Left kidney (tissue), 1 donor: ENCODE measurements at regions not wholly inside any gene's neighbourhood (a gene's known extent, or its start where the extent isn't known, plus 50 kb on each side); places are given as distances from the start of the nearest gene placed in this dataset.

Experiments used
- DNase-seq: peaks from one replicate; pipeline ENCODE4 v3.0.0-alpha.2; 2013

- no peak for DNase-seq
Measured at GRCh38 chr7:84482476-84482875, 287.9 kb upstream of the SEMA3A start.

- no peak for DNase-seq
Measured at GRCh38 chr7:84479059-84479458, 284.5 kb upstream of the SEMA3A start.

- no peak for DNase-seq
Measured at GRCh38 chr7:84477786-84478478, 283.3 kb upstream of the SEMA3A start.

- DNase-seq = peak; percentile 26
Measured at GRCh38 chr7:84474436-84474835, 279.8 kb upstream of the SEMA3A start.

GRCh38 chr7:84471576-84471975 is 277.0 kb upstream of the SEMA3A start:
- no peak for DNase-seq

GRCh38 chr7:84469034-84469433 is 274.4 kb upstream of the SEMA3A start:
- DNase-seq = no peak

- DNase-seq = no peak
Measured at GRCh38 chr7:84462259-84462658, 267.7 kb upstream of the SEMA3A start.

- no peak for DNase-seq
Measured at GRCh38 chr7:84461093-84461492, 266.5 kb upstream of the SEMA3A start.

- DNase-seq = no peak
Measured at GRCh38 chr7:84455788-84456187, 261.2 kb upstream of the SEMA3A start.

- no peak for DNase-seq
Measured at GRCh38 chr7:84454174-84454959, 259.8 kb upstream of the SEMA3A start.

GRCh38 chr7:84452618-84453017 is 258.0 kb upstream of the SEMA3A start:
- DNase-seq = no peak

- DNase-seq = no peak
Measured at GRCh38 chr7:84450772-84451171, 256.2 kb upstream of the SEMA3A start.

- no peak for DNase-seq
Measured at GRCh38 chr7:84447636-84448293, 253.2 kb upstream of the SEMA3A start.

GRCh38 chr7:84446991-84447480 is 252.4 kb upstream of the SEMA3A start:
- no peak for DNase-seq

GRCh38 chr7:84425702-84426259 is 231.2 kb upstream of the SEMA3A start:
- no peak for DNase-seq

GRCh38 chr7:84422790-84423189 is 228.2 kb upstream of the SEMA3A start:
- DNase-seq = no peak

GRCh38 chr7:84412161-84412969 is 217.8 kb upstream of the SEMA3A start:
- no peak for DNase-seq

GRCh38 chr7:84399661-84400060 is 205.1 kb upstream of the SEMA3A start:
- no peak for DNase-seq

- no peak for DNase-seq
Measured at GRCh38 chr7:84394219-84394618, 199.6 kb upstream of the SEMA3A start.

GRCh38 chr7:84393786-84394185 is 199.2 kb upstream of the SEMA3A start:
- DNase-seq = no peak

- no peak for DNase-seq
Measured at GRCh38 chr7:84390845-84391244, 196.3 kb upstream of the SEMA3A start.

- DNase-seq = no peak
Measured at GRCh38 chr7:84389242-84389641, 194.7 kb upstream of the SEMA3A start.
